GM19438 (cell line): ENCODE measurements at regions not wholly inside any gene's neighbourhood (a gene's known extent, or its start where the extent isn't known, plus 50 kb on each side); places are given as distances from the start of the nearest gene placed in this dataset.
"Not testable (repeated sequence)": the region's sequence is repeated elsewhere in the genome, so short reads cannot be mapped to it uniquely, and the experiment has no call there.

Experiments used
- ATAC-seq: cut with Tn5 transposase; IDR thresholded peaks from one replicate; pipeline ENCODE4 v1.9.1; 2021; ENCODE audit warnings: low read depth; ENCODE audit not compliant: unreplicated experiment

DNA sequence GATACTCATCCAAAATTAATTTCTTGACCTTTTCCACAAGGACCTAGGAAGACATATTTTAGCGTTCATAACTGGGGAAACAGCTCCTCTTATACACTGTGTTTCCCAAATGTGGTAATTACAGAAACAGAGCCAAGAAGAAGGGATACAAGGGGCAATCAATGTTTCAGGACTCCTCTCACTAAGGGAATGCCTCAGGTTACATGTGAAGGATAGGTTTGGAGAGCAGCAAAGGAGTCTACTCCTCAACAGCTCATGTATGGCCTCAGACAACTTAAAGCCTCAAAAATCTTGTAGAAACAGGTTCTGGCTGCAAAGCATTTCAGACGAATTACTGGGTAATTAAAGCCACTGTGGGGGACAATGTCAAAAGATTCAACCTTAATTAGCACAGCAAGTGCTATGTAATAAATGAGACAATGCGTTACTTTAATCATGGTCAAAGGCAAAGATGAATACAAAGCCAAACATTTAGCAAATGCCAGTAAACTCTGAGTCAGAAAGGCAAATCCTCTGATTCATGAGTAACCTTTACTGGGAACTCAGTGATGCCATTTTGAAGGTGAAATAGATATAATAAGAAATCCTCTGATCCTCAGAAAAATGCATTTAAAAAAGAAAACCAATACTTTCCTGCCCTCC, 1111.2 kb downstream of the TUSC7 start:
- ATAC-seq, result no peak

DNA sequence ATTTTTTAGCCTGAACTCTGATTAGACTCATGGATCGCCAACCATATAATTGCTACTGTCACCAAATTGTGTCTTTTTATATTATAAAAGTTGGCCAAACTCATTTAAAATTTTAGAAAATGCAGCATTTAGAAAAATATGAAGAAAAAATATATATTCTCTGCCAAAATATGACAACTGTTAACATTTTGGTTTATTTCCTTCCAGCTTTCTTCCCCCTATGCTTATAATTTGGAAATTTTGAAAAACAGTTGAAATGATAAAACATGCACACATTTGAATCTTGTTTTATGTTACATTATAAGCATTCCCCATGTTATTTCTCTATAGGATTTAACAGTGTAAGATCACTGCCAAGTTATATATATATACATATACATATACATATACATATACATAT, 1112.8 kb downstream of the TUSC7 start:
- ATAC-seq, result no peak

GRCh38 chr3:117836296-117836695, 1126.7 kb downstream of the TUSC7 start:
- no peak for ATAC-seq

GRCh38 chr3:117837391-117837790, 1127.8 kb downstream of the TUSC7 start:
- ATAC-seq, result no peak

GRCh38 chr3:117842086-117842485, 1132.5 kb downstream of the TUSC7 start:
- no peak for ATAC-seq

DNA sequence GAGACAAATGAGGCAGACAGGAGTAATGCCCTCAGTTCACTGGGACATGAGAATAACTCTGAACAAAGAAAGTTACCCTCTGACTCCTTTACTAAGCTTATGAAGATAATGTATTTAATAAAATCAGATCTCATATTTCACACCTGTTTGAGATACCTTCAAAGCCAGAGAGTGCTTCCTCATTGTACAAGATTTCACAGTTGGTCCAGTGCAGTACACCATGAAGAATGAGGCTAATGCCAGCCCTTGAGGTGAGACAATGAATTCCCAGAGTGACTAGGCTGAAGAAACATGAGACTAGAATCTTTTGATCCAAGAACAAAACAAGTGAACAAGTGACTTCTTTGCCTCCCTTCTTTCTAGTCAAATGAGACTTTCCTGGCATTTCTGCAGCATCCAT, 1133.8 kb downstream of the TUSC7 start:
- no peak for ATAC-seq

DNA sequence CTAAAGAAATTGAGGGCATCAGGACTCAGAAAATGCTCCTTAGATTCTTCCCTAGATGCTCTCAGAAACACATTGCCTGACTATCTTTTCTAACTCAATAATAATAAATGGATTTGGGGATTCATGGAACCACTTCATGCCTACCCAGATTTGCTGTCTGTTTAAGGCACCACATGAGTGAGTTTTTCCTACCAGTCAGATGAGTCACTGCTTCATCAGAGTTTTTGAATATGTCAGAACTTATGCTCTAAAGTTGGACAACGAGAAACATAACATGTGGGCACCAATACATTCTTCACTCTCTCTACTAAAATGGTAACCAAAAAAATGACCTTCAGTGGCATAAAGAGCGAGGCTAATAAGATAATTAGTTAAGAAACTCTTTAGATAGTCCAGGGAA, 1135.1 kb downstream of the TUSC7 start:
- ATAC-seq, result no peak

GRCh38 chr3:117846238-117846637, 1136.7 kb downstream of the TUSC7 start:
- no peak for ATAC-seq

DNA sequence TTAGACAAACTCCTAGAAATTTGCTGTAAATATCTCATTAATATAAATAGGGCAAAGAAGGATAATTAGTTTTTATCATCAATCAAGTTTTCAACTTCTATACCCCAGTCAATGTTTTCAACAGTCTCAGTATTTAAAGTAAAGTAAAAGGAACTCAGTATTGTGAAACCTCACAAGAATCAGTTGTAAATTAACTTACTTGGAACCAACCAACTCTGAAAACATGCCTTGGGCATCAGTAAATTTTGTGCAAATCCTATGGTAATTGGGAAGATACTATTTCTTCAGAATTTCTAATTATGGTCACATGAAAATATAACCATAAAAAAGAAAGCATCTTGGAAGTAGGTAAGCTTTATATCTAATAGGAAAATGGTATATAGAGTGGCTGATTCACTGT, 1139.0 kb downstream of the TUSC7 start:
- no peak for ATAC-seq

DNA sequence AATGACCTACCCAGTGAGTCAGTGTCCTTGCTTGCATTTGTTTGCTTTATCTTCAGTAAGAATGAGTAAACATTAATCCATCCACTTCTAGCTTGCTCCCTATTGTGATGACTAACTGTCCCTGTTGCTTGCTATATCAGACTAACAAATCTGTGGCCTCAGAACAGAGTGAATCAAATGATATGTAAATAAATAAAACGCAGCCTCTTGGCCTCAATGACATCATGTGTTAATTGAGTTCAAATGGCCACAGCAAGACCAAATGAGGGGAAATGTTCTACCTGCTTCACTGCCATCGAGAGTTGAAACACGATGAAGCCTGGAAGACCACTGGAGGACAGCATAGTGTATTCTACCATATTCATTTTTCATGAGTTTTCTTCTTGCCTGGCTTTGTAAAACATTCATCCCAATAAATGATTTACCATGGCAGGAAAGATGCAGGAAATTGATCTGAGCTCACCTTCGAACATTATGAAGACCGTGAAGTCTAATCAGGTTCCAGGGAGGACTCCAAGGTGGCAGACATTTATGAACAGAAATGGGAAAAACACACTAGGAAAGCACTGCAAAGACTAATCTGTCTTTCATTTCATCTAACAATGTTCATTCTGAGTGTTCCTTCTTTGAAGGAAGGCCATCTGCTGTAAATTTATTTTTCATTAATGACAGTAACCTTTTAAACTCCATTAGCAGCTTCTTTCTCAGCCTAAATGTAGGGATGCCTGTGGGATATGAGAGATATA, 1144.5 kb downstream of the TUSC7 start:
- ATAC-seq, result no peak

- ATAC-seq, result no peak
Measured at GRCh38 chr3:117856354-117856753, 1146.8 kb downstream of the TUSC7 start.

- no peak for ATAC-seq
Measured at GRCh38 chr3:117863146-117863545, 1153.6 kb downstream of the TUSC7 start.

DNA sequence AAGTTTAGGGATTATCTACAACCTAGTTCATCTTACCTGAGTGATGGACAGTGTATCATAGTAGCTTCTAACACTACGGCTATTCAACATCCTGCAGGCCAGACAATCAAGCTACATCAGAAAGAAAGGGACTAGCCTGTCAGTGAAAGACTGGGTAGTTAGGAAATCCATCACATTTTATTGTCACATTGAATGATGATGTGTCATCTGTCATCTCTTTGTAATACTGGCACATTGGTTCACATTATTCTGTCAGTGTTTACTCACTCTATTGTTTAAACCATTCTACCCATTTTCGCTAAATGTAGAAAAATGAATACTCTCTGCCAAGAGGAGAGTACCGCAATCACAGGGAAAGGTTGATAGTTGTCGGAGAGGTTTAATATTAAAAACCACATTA, 1155.8 kb downstream of the TUSC7 start:
- no peak for ATAC-seq

GRCh38 chr3:117868766-117869165, 1159.2 kb downstream of the TUSC7 start:
- ATAC-seq, result no peak

DNA sequence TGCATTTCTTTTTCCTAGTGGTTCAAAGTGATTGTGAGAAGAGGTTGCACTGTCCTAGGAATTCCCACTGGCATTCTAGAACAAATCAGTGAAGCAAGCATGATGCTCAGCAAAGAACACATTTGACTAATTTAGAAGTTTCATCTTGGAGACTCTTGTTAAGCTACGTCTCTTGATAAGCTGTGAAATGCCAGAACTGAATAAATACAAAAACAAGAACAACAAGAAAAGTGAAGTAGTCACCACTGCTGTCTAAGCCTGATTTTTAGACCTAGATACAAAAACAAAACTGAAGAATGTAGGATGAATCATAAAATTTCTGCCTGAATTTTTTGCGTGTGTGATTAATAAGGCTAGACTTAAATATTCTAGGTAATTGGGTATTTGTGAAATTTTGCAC, 1162.4 kb downstream of the TUSC7 start:
- ATAC-seq, result no peak

DNA sequence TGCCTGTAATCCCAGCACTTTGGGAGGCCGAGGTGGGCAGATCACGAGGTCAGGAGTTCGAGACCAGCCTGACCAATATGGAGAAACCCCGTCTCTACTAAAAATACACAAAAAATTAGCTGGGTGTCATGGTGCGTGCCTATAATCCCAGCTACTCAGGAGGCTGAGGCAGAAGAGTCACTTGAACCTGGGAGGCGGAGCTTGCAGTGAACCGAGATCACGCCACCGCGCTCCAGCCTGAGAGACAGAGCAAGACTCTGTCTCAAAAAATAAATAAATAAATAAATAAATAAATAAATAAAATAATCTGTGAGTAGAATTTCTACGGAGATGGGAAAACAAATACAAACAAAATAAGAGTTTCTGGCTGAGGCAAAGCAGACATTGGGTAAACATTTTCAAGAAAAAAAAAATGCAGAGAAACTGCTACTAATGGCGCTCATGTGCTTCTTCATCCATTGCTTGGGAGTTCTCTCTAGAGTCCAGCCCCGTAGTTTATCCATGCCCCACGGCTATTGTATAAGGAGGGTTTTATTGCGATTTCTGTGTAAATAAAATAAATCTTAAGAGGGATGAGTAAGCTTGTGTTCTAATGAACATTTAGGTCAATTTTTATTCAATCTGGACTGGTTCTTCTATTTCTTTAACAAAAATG, 1161.9 kb downstream of the IGSF11 start:
- not testable (repeated sequence) for ATAC-seq

DNA sequence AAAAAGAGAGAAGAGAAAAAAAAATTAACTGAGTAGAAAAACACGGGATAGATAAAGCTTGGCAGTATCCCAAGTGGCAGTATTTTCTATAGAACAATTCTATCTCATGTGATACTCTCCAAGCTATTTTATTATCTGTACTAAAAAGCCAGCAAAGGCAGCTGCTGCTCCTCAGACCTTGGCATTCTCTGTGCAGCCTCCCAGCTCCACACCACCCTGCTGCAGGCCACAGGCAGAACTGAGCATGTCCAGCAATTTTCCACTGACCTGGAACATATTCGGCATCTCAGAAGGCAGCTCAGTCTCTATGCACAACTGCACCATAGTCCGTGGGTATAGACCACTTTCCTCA, 1161.4 kb downstream of the IGSF11 start:
- ATAC-seq, result no peak

DNA sequence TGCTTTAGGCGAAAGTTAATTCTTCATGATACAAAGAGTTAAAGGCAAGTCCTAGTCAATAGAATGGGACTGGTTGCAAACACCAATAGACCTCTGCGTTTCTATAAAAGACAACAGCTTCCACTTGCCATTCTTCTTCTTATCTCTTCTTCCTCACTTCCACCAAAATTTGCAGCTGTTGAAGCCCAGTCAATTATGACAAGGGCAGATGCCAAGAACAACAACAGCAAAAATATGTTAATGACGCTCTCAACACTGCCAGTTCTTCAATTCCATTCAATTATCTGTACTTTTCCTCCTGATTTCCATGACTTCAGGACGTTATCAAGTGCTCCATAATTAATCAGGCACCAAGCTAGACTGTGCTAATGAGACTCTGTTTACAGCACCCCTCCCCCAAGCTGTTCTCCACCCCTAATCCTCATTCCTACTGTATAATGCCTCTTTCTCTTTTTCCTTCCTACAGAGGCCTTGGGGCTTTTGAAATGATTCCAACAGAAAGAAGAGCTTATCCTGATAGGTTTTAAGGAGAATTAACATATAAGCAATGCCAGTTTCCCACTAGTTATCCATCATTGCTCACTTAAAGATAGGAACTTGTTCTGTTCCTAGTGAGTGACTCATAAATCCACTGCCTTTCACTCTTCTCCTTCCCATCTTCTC, 1160.5 kb downstream of the IGSF11 start:
- no peak for ATAC-seq

DNA sequence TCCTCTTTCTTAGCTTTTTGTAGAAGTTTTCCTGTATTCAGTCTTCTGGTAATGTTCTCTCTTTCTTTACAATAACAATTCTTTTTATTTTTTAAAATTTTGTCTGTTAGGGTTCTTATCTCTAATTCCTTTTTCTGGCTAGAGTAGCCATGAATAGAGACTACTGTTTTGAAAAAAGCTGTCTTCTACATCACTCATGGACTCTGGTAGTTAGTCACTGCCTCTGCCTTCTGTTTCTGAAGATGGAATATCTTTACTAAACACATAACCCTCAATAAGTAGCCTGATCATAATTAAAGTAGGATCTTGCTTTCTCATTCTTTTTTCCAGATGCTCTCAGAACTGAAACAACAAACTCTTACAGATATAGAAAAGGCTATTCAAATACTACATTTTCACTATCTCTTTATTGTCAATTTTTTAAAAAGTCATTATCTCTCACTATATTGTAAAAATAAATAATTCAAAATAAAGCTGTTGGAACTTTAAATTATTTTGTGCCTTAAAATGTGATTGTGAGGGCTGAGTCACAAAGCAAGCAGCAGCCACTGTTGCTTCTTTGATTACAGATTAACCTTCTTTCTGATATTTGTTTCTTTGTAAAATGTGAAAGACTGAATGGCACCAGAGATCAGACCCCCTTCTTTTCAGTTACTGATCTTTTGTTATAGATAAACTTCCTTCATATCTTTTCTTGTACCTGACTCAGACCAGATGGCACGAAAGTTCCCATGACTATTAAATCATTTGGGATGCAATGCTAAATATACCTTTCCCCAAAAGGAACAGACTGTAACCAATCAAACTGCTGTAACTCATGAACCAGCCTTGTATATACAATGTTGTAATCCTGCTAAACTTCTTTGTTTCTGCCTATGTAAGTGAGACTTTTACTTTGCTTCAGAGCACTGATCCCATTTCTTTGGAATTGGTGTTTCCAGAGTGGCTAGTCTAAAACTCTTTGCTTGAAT, 1159.5 kb downstream of the IGSF11 start:
- ATAC-seq, result no peak

- ATAC-seq, result no peak
Measured at GRCh38 chr3:117875887-117876286, 1158.8 kb downstream of the IGSF11 start.
